ENCODE measurements at regions not wholly inside any gene's neighbourhood (a gene's known extent, or its start where the extent isn't known, plus 50 kb on each side); places are given as distances from the start of the nearest gene placed in this dataset.

- DNase-seq (ENCODE audit: low read depth), result no peak
These were observed 259.4 kb upstream of the CCNG1 start for GRCh38 chr5:163177971-163178370.

DNA sequence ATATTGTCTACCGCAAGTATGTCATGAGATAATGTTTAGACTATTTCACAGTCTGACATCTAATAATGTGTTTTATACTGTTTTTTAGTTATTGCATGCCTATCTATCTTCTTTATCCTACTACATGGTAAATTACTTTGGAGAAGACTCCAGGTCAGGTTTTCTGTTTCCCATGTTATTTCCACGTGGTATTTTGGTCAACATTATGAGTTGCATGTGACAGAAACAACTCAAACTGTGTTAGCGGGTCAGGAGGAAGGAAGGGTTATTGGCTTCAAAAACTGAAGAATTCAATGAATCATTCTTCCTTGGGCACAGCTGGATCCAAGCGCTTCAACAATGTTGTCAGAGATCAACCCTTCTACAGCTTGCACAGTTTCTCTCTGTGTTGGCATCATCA lies 252.1 kb upstream of the CCNG1 start:
- H3K4me3 ChIP-seq (ENCODE audit: low read depth, low read length), result no peak overlapping the region
- DNase-seq (ENCODE audit: low read depth), result no peak
- TF ChIP-seq, protein P1, sequence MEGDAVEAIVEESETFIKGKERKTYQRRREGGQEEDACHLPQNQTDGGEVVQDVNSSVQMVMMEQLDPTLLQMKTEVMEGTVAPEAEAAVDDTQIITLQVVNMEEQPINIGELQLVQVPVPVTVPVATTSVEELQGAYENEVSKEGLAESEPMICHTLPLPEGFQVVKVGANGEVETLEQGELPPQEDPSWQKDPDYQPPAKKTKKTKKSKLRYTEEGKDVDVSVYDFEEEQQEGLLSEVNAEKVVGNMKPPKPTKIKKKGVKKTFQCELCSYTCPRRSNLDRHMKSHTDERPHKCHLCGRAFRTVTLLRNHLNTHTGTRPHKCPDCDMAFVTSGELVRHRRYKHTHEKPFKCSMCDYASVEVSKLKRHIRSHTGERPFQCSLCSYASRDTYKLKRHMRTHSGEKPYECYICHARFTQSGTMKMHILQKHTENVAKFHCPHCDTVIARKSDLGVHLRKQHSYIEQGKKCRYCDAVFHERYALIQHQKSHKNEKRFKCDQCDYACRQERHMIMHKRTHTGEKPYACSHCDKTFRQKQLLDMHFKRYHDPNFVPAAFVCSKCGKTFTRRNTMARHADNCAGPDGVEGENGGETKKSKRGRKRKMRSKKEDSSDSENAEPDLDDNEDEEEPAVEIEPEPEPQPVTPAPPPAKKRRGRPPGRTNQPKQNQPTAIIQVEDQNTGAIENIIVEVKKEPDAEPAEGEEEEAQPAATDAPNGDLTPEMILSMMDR (IDR thresholded peaks at IDR 0.05; ENCODE audit: insufficient read depth, low read length), result no peak

More at GRCh38 chr5:163177971-163178370, 259.4 kb upstream of the CCNG1 start:
- TF ChIP-seq, protein P1 (IDR thresholded peaks at IDR 0.05; ENCODE audit: insufficient read depth, low read length), result no peak
- no peak overlapping the region for H3K4me3 ChIP-seq (ENCODE audit: low read depth, low read length)

DNA sequence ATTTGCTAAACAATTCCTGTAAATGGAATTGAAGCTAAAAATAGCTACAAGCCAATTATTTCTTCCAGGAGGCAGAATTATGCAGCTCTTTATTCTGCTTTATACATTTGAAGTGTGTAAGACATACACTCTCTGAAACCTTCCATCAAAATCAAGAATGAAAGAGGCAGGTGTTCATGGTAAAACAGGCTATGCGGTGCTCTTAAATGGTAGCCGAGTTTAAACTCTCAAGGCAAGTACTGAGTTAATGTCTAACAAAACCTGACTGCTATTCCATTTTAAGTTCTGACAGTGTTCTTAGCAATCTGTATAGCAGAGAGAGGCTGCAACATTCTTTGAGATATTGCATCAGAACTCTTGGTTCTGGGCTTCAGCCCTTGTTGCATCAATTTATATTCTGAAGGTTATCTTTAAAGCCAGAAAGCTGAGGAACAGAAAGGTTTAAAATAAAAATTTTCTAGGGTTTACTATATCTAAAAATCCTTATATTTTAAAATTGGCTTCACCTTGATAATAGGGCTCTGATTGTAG lies 248.3 kb upstream of the CCNG1 start:
- H3K4me3 ChIP-seq (ENCODE audit: low read depth, low read length), result no peak overlapping the region
- TF ChIP-seq, protein P1 (IDR thresholded peaks at IDR 0.05; ENCODE audit: insufficient read depth, low read length), result no peak
- no peak for DNase-seq (ENCODE audit: low read depth)

DNA sequence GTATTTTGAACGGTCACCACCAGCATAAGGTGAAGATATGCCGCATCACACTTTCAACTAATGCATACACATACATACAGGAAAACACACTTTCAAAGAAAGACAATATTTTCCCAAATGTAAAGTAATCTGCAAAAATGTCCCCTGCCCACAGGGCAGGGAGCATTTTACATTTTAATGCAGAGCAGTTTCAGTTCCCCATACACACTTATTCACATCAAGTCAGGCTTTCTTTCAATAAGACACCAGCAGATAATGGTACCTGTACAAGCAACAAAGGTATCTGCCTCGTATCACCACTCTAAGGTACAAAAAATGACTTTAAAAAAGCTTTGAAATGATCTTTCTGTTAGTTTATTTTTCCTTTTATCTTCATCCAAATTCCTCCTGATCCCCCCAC lies 247.1 kb upstream of the CCNG1 start:
- DNase-seq (ENCODE audit: low read depth), result no peak
- no peak overlapping the region for H3K4me3 ChIP-seq (ENCODE audit: low read depth, low read length)

GRCh38 chr5:163190784-163191183 lies 246.6 kb upstream of the CCNG1 start:
- no peak overlapping the region for H3K4me3 ChIP-seq (ENCODE audit: low read depth, low read length)

More for the DNA sequence above, 247.1 kb upstream of the CCNG1 start:
- TF ChIP-seq, protein P1 (IDR thresholded peaks at IDR 0.05; ENCODE audit: insufficient read depth, low read length), result no peak

GRCh38 chr5:163193886-163194285 lies 243.5 kb upstream of the CCNG1 start:
- DNase-seq (ENCODE audit: low read depth), result no peak
- no peak overlapping the region for H3K4me3 ChIP-seq (ENCODE audit: low read depth, low read length)
- TF ChIP-seq, protein P1 (IDR thresholded peaks at IDR 0.05; ENCODE audit: insufficient read depth, low read length), result no peak

More at GRCh38 chr5:163190784-163191183, 246.6 kb upstream of the CCNG1 start:
- no peak for DNase-seq (ENCODE audit: low read depth)
- TF ChIP-seq, protein P1 (IDR thresholded peaks at IDR 0.05; ENCODE audit: insufficient read depth, low read length), result no peak

GRCh38 chr5:163205645-163206044 lies 231.8 kb upstream of the CCNG1 start:
- DNase-seq (ENCODE audit: low read depth), result no peak
- TF ChIP-seq, protein P1 (IDR thresholded peaks at IDR 0.05; ENCODE audit: insufficient read depth, low read length), result no peak
- no peak overlapping the region for H3K4me3 ChIP-seq (ENCODE audit: low read depth, low read length)
